Caco-2 (cell line): ENCODE measurements at regions not wholly inside any gene's neighbourhood (a gene's known extent, or its start where the extent isn't known, plus 50 kb on each side); places are given as distances from the start of the nearest gene placed in this dataset.

Source experiments
- BruUV-seq: library from RNA; stranded (reverse); fragments of 400-500 nt; replicated peaks from 2 replicates; lab custom pipeline; 2021; lab: Mats Ljungman, UMichigan
- CTCF ChIA-PET: fragments of 300-600 bp; sonication (Branson Sonifier 250); formaldehyde crosslinking; loops from one replicate; lab custom pipeline; 2022; ENCODE audit warnings: antibody characterized with exemption; lab: Charles Lee
- POLR2A ChIA-PET: fragments of 300-600 bp; sonication (Branson Sonifier 250); formaldehyde crosslinking; loops from one replicate; lab custom pipeline; 2022; ENCODE audit warnings: antibody characterized with exemption; lab: Charles Lee
- DNase-seq, 2 experiments: peaks; one replicate each; pipeline versions ENCODE4 v3.0.0 to v3.0.0-alpha.2; 2020 to 2022
- H3K27me3 ChIP-seq: replicated peaks from 2 replicates; pipeline ENCODE4 v1.6.0; 2011; ENCODE audit warnings: low read length; ENCODE audit not compliant: control insufficient read depth, insufficient read depth
- H3K36me3 ChIP-seq: 2 replicates; pipeline ENCODE4 v1.5.1; 2011; ENCODE audit warnings: low read length; ENCODE audit not compliant: control insufficient read depth, insufficient read depth
- H3K4me1 ChIP-seq: fragments of 250-450 bp; sonication (Bioruptor Pico); 2 replicates; pipeline ENCODE4 v1.5.1; 2020; ENCODE audit warnings: mild to moderate bottlenecking
- H3K4me3 ChIP-seq: 2 replicates; pipeline ENCODE4 v1.5.1; 2011; ENCODE audit warnings: low read depth, mild to moderate bottlenecking, control low read depth, low read length
- H3K9me3 ChIP-seq: fragments of 250-450 bp; sonication (Bioruptor Pico); 2 replicates; pipeline ENCODE4 v1.5.1; 2020; ENCODE audit warnings: mild to moderate bottlenecking, moderate library complexity
- H3K27ac Mint-ChIP-seq: one replicate; pipeline ENCODE4 v1.8.0; 2022; ENCODE audit warnings: mixed read lengths; ENCODE audit not compliant: unreplicated experiment
- H3K27me3 Mint-ChIP-seq: one replicate; pipeline ENCODE4 v1.8.0; 2022; ENCODE audit warnings: mixed read lengths; ENCODE audit not compliant: insufficient read depth, unreplicated experiment
- H3K36me3 Mint-ChIP-seq: one replicate; pipeline ENCODE4 v1.8.0; 2022; ENCODE audit warnings: mild to moderate bottlenecking, mixed read lengths; ENCODE audit not compliant: insufficient read depth, unreplicated experiment
- H3K4me1 Mint-ChIP-seq: one replicate; pipeline ENCODE4 v1.8.0; 2022; ENCODE audit warnings: low read depth, mixed read lengths; ENCODE audit not compliant: unreplicated experiment
- H3K4me3 Mint-ChIP-seq: one replicate; pipeline ENCODE4 v1.8.0; 2022; ENCODE audit warnings: mild to moderate bottlenecking, moderate library complexity, mixed read lengths; ENCODE audit not compliant: unreplicated experiment
- H3K9me3 Mint-ChIP-seq: one replicate; pipeline ENCODE4 v1.8.0; 2022; ENCODE audit warnings: mixed read lengths; ENCODE audit not compliant: unreplicated experiment
- intact Hi-C: fragments of 100-400 bp; cut with micrococcal nuclease; formaldehyde crosslinking; loops from one replicate; pipeline ENCODE4 v1.10.0; 2022; ENCODE audit not compliant: unreplicated experiment
- TF ChIP-seq, protein P1 (sequence below), 2 experiments: fragments of 200-600 bp in 1 of 2; IDR thresholded peaks; 1 replicate in 1 of 2; 2 replicates in 1 of 2; pipeline versions ENCODE4 v1.5.1 to v1.8.0; 2011 to 2022; ENCODE audit warnings: antibody characterized with exemption in 1 of 2, control low read depth in 1 of 2, inconsistent platforms in 1 of 2, low read depth in 1 of 2, low read length in 1 of 2, mild to moderate bottlenecking in 1 of 2, moderate library complexity in 1 of 2; ENCODE audit not compliant: insufficient read depth in 1 of 2, severe bottlenecking in 1 of 2, unreplicated experiment in 1 of 2

DNA sequence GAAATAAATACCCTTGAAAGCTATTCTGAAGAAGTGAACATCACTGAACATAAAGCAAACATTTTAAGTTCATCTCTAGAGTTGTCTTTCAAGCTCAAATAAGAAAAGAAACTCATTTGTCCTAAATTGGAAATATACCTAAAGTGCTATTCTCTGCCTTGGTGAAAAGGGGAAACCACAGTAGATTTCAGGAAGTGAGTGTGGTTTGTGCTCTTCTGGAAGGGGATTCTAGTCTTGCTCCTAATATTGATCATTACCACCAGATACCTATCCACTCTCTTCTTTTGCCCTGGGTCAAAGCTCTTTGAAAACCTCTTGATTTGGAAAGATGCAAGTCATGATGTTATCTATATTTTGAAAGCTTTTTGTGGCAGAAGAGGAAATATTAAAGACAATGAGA is 798.1 kb downstream of the ADGRL2 start:
- Mint-ChIP-seq H3K4me1 (no peaks in the 10 kb centered on the region), H3K9me3 (no peaks in the 10 kb centered on the region), H3K36me3 (no peaks in the 10 kb centered on the region), H3K27ac (no peak overlapping the region), H3K4me3 (no peak overlapping the region), H3K27me3 (no peaks in the 10 kb centered on the region)
- no peaks in the 10 kb centered on the region for H3K9me3 ChIP-seq
- no peak for DNase-seq
- H3K27me3 ChIP-seq, result no peaks in the 10 kb centered on the region
- POLR2A ChIA-PET, result interaction anchor here (0.6 kb wide), 1 partner anchor 25 kb away, joined by 4 read pairs; no protein-coding TSS in a partner anchor
- TF ChIP-seq, protein P1, sequence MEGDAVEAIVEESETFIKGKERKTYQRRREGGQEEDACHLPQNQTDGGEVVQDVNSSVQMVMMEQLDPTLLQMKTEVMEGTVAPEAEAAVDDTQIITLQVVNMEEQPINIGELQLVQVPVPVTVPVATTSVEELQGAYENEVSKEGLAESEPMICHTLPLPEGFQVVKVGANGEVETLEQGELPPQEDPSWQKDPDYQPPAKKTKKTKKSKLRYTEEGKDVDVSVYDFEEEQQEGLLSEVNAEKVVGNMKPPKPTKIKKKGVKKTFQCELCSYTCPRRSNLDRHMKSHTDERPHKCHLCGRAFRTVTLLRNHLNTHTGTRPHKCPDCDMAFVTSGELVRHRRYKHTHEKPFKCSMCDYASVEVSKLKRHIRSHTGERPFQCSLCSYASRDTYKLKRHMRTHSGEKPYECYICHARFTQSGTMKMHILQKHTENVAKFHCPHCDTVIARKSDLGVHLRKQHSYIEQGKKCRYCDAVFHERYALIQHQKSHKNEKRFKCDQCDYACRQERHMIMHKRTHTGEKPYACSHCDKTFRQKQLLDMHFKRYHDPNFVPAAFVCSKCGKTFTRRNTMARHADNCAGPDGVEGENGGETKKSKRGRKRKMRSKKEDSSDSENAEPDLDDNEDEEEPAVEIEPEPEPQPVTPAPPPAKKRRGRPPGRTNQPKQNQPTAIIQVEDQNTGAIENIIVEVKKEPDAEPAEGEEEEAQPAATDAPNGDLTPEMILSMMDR (IDR thresholded peaks at IDR 0.05; ENCODE audit: insufficient read depth in 1 of 2, low read depth in 1 of 2, low read length in 1 of 2, severe bottlenecking in 1 of 2, unreplicated experiment in 1 of 2), result no peak
- H3K4me1 ChIP-seq, result no peaks in the 10 kb centered on the region
- H3K4me3 ChIP-seq, result no peak overlapping the region
- BruUV-seq, result no TSS peak
- intact Hi-C loops, result no loop called here
- CTCF ChIA-PET, result no interaction called here
- no peaks in the 10 kb centered on the region for H3K36me3 ChIP-seq

DNA sequence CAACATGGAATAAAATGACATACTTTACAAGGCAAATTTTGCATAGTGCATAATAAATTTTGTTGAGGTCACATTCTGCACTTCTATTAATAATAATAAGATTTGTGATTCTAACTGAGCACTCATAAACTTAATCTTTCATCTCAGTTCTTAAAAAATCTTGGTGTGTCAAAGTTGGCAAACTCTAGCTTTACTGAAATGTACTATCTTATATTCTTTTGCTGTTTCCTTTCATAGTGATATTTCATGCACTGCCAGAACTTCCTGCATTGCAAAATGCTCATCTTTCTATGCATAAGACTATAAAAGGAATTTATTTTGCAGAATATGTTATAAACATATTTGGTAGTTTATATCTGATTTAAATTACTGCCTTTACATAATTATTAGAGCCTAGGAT is 797.6 kb downstream of the ADGRL2 start:
- ChIA-PET POLR2A (interaction anchor here (0.6 kb wide), 1 partner anchor 25 kb away, joined by 4 read pairs; no protein-coding TSS in a partner anchor), CTCF (interaction anchor here (0.6 kb wide), 1 partner anchor 582 kb away, joined by 3 read pairs; no protein-coding TSS in a partner anchor)
- Mint-ChIP-seq H3K27ac (no peak overlapping the region), H3K27me3 (no peaks in the 10 kb centered on the region), H3K4me1 (no peaks in the 10 kb centered on the region), H3K36me3 (no peaks in the 10 kb centered on the region), H3K4me3 (no peak overlapping the region), H3K9me3 (no peaks in the 10 kb centered on the region)
- BruUV-seq, result no TSS peak
- no peaks in the 10 kb centered on the region for H3K9me3 ChIP-seq
- no peaks in the 10 kb centered on the region for H3K27me3 ChIP-seq
- no peaks in the 10 kb centered on the region for H3K36me3 ChIP-seq
- no peak for DNase-seq
- TF ChIP-seq, protein P1 (IDR thresholded peaks at IDR 0.05; ENCODE audit: insufficient read depth in 1 of 2, low read depth in 1 of 2, low read length in 1 of 2, severe bottlenecking in 1 of 2, unreplicated experiment in 1 of 2), result no peak
- no peaks in the 10 kb centered on the region for H3K4me1 ChIP-seq
- intact Hi-C loops, result no loop called here
- no peak overlapping the region for H3K4me3 ChIP-seq

DNA sequence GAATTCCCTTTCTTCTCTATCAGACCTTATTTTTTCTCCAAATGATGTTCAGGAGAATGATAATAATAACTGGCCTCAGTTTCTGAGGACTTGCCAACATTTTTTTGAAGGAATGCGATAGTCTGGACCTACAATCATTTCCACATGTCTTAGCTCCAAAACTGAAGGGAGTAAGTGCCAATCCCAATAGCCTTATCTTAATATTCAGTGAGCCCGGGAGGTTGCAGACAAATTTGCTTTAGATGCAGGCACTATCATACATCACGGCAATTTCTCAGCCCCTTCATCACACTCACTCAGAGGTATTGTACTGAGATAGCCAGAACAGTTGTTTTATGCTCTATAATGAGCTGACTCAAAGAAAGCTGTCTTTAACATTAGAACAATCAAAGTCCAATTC is 796.9 kb downstream of the ADGRL2 start:
- no TSS peak for BruUV-seq
- H3K9me3 ChIP-seq, result no peaks in the 10 kb centered on the region
- TF ChIP-seq, protein P1 (IDR thresholded peaks at IDR 0.05; ENCODE audit: insufficient read depth in 1 of 2, low read depth in 1 of 2, low read length in 1 of 2, severe bottlenecking in 1 of 2, unreplicated experiment in 1 of 2), result no peak
- no peaks in the 10 kb centered on the region for H3K36me3 ChIP-seq
- POLR2A ChIA-PET, result no interaction called here
- no peaks in the 10 kb centered on the region for H3K4me1 ChIP-seq
- H3K27me3 ChIP-seq, result no peaks in the 10 kb centered on the region
- H3K4me3 Mint-ChIP-seq, result no peak overlapping the region
- intact Hi-C loops, result no loop called here
- CTCF ChIA-PET, result interaction anchor here (0.6 kb wide), 1 partner anchor 581 kb away, joined by 3 read pairs; no protein-coding TSS in a partner anchor
- no peak overlapping the region for H3K27ac Mint-ChIP-seq
- no peaks in the 10 kb centered on the region for H3K4me1 Mint-ChIP-seq
- no peaks in the 10 kb centered on the region for H3K9me3 Mint-ChIP-seq
- H3K27me3 Mint-ChIP-seq, result no peaks in the 10 kb centered on the region
- no peaks in the 10 kb centered on the region for H3K36me3 Mint-ChIP-seq
- no peak for DNase-seq
- no peak overlapping the region for H3K4me3 ChIP-seq
